ENCODE measurements at regions not wholly inside any gene's neighbourhood (a gene's known extent, or its start where the extent isn't known, plus 50 kb on each side); places are given as distances from the start of the nearest gene placed in this dataset.

DNA sequence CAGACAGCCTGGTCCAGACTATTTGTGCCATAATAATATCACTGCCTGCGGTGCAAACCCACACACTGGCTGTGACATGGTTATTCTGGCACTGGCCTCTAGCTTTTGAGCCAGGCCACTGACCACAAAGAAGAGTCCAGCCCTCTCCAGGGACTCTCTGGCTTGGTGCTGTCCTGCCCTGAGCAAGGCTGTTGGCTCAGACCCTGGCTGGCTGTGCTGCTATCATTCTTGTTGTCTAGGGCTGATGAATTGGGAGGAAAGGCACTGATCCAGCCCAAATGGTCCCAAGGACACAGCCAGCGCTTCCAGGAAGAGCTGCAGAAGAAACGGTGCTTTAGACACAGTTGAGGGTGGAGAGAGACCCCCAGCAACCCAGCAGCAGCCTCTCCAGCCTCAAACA lies 80.8 kb downstream of the TMEM130 start:
- TF ChIP-seq, protein P1, sequence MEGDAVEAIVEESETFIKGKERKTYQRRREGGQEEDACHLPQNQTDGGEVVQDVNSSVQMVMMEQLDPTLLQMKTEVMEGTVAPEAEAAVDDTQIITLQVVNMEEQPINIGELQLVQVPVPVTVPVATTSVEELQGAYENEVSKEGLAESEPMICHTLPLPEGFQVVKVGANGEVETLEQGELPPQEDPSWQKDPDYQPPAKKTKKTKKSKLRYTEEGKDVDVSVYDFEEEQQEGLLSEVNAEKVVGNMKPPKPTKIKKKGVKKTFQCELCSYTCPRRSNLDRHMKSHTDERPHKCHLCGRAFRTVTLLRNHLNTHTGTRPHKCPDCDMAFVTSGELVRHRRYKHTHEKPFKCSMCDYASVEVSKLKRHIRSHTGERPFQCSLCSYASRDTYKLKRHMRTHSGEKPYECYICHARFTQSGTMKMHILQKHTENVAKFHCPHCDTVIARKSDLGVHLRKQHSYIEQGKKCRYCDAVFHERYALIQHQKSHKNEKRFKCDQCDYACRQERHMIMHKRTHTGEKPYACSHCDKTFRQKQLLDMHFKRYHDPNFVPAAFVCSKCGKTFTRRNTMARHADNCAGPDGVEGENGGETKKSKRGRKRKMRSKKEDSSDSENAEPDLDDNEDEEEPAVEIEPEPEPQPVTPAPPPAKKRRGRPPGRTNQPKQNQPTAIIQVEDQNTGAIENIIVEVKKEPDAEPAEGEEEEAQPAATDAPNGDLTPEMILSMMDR (IDR thresholded peaks at IDR 0.05; ENCODE audit: low read depth, low read length, missing input control): no peak
- TF ChIP-seq TAF1 (conservative IDR thresholded peaks at IDR 0.05) (no peak), SP1 (IDR thresholded peaks at IDR 0.05) (no peak), FOXA1 (IDR thresholded peaks at IDR 0.05) (no peak), GABPA (IDR thresholded peaks at IDR 0.05 in 1 of 2, conservative IDR thresholded peaks at IDR 0.05 in 1 of 2) (no peak), RAD21 (IDR thresholded peaks at IDR 0.05) (no peak), NR2F2 (IDR thresholded peaks at IDR 0.05) (no peak), JUND (IDR thresholded peaks at IDR 0.05) (no peak), HNF4A (conservative IDR thresholded peaks at IDR 0.05) (no peak)

All from liver (tissue), 3 donors.